GM12892 (cell line): ENCODE measurements at regions not wholly inside any gene's neighbourhood (a gene's known extent, or its start where the extent isn't known, plus 50 kb on each side); places are given as distances from the start of the nearest gene placed in this dataset.

Experiments
- POLR2A ChIP-seq: IDR thresholded peaks from 2 replicates; pipeline ENCODE4 v1.6.1; 2011; ENCODE audit warnings: low read depth, low read length, control low read depth
- POLR2AphosphoS5 ChIP-seq: IDR thresholded peaks from 2 replicates; pipeline ENCODE4 v1.6.1; 2011; ENCODE audit warnings: low read depth, low read length, control low read depth
- TAF1 ChIP-seq: IDR thresholded peaks from 2 replicates; pipeline ENCODE4 v1.6.1; 2011; ENCODE audit warnings: low read depth, mild to moderate bottlenecking, control low read depth, low read length, borderline replicate concordance

DNA sequence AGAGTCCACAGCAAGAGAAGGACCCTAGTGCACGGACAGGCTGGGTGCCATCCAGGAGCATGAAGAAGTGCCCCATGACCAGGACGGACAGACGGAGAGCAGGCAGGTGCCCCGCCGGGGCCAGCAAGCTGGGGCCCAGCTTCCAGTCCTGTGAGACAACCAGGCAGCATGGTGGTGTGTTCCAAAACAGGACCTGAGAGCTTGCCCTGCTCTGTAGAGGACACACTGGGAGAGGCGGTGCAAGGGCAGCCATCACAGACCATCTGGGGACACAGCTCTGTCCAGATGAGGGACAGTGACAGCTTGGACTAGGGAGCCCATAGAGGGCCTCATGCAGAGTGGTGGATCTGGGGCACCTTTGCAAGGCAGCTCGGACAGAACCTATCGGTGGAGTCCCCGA lies 279.8 kb downstream of the EIPR1 start:
- no peak for TF ChIP-seq POLR2A
- no peak for TF ChIP-seq POLR2AphosphoS5
- TF ChIP-seq TAF1, result no peak
